Calu3 (cell line): ENCODE measurements at regions not wholly inside any gene's neighbourhood (a gene's known extent, or its start where the extent isn't known, plus 50 kb on each side); places are given as distances from the start of the nearest gene placed in this dataset.

Experiments used
- BruUV-seq: library from RNA; stranded (reverse); fragments of 400-500 nt; replicated peaks from 2 replicates; lab custom pipeline; 2021; lab: Mats Ljungman, UMichigan
- CTCF ChIA-PET: fragments of 300-600 bp; sonication (Branson Sonifier 250); formaldehyde crosslinking; loops from one replicate; lab custom pipeline; 2022; ENCODE audit warnings: antibody characterized with exemption; lab: Charles Lee
- DNase-seq: peaks from one replicate; pipeline ENCODE4 v3.0.0; 2022
- H3K27ac Mint-ChIP-seq: one replicate; pipeline ENCODE4 v1.8.0; 2022; ENCODE audit warnings: mixed read lengths; ENCODE audit not compliant: unreplicated experiment
- H3K27me3 Mint-ChIP-seq: one replicate; pipeline ENCODE4 v1.8.0; 2022; ENCODE audit warnings: mixed read lengths; ENCODE audit not compliant: unreplicated experiment
- H3K36me3 Mint-ChIP-seq: one replicate; pipeline ENCODE4 v1.8.0; 2022; ENCODE audit warnings: mild to moderate bottlenecking, moderate library complexity, mixed read lengths; ENCODE audit not compliant: insufficient read depth, unreplicated experiment
- H3K4me1 Mint-ChIP-seq: one replicate; pipeline ENCODE4 v1.8.0; 2022; ENCODE audit warnings: mild to moderate bottlenecking, low read depth, mixed read lengths; ENCODE audit not compliant: unreplicated experiment
- H3K4me3 Mint-ChIP-seq: one replicate; pipeline ENCODE4 v1.8.0; 2022; ENCODE audit warnings: mild to moderate bottlenecking, low read depth, moderate library complexity, mixed read lengths; ENCODE audit not compliant: unreplicated experiment
- H3K9me3 Mint-ChIP-seq: one replicate; pipeline ENCODE4 v1.8.0; 2022; ENCODE audit warnings: low read depth, mixed read lengths; ENCODE audit not compliant: unreplicated experiment
- intact Hi-C: fragments of 100-400 bp; cut with micrococcal nuclease; formaldehyde crosslinking; loops from one replicate; pipeline ENCODE4 v1.10.0; 2022; ENCODE audit not compliant: unreplicated experiment
- TF ChIP-seq, protein P1 (sequence below): fragments of 200-600 bp; IDR thresholded peaks from one replicate; pipeline ENCODE4 v1.8.0; 2022; ENCODE audit warnings: antibody characterized with exemption; ENCODE audit not compliant: unreplicated experiment

DNA sequence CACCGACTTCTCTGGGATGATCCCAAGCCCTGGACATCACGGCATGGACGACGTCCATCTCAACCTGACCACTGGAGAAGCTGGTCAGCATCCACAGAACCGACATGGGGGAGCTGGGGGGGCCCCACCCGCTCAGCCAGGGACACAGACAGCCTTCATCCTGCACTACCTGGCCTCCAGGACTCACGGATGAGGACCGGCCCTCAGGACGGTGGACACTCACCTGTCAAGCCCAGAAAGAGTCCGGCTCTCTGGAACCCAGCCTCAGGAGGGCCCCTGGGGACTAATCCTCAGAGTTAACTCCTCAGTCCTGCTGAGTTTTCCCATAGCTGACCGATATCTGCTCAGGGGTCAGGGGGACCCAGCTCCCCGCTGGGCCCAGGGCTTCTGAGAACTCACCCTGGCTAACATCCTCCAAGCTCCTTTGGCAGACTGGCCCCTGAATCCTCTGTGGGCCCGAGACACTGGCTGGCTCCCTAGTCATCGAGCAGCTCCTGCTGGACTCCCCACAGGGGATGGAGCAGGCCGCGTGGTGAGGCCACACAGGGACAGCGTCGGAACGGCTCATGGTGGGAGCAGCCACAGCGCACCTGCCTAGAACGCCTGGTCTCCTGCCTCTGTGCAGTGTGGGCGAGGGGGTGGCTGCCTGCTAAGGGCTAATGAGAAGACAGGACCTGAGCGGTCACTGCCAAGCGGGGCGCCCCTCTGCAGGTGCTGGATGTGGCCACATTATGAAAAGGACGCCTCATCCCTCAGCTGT, 649.2 kb downstream of the BRD1 start:
- H3K27ac Mint-ChIP-seq = no peak overlapping the region
- H3K36me3 Mint-ChIP-seq = no peaks in the 10 kb centered on the region
- H3K4me3 Mint-ChIP-seq = no peak overlapping the region
- intact Hi-C loops = no loop called here
- no TSS peak for BruUV-seq
- TF ChIP-seq, protein P1, sequence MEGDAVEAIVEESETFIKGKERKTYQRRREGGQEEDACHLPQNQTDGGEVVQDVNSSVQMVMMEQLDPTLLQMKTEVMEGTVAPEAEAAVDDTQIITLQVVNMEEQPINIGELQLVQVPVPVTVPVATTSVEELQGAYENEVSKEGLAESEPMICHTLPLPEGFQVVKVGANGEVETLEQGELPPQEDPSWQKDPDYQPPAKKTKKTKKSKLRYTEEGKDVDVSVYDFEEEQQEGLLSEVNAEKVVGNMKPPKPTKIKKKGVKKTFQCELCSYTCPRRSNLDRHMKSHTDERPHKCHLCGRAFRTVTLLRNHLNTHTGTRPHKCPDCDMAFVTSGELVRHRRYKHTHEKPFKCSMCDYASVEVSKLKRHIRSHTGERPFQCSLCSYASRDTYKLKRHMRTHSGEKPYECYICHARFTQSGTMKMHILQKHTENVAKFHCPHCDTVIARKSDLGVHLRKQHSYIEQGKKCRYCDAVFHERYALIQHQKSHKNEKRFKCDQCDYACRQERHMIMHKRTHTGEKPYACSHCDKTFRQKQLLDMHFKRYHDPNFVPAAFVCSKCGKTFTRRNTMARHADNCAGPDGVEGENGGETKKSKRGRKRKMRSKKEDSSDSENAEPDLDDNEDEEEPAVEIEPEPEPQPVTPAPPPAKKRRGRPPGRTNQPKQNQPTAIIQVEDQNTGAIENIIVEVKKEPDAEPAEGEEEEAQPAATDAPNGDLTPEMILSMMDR = no peak
- DNase-seq = no peak
- CTCF ChIA-PET = no interaction called here
- no peaks in the 10 kb centered on the region for H3K27me3 Mint-ChIP-seq
- H3K4me1 Mint-ChIP-seq = no peaks in the 10 kb centered on the region
- H3K9me3 Mint-ChIP-seq = peaks cover 12% of the 10 kb centered on the region

DNA sequence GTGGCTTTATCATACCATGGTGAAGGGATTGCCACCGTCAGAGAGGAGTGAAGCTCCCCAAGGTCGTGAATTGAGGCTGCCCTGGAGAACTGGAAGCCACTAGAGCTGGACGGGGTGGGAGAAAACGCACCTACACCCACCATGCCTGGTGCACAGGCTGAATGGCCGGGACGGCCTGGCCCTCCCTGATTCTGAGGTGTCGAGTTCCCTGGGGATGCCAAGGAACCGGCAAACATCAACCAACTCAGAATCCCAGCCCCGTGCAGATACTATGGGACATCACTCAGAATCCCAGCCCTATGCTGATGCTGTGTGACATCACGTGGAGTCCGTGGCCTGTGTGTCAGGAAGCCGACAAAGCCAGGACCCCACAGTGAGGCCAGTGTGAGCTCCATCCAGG, 650.0 kb downstream of the BRD1 start:
- no TSS peak for BruUV-seq
- Mint-ChIP-seq H3K36me3 (no peaks in the 10 kb centered on the region), H3K4me3 (no peak overlapping the region), H3K27ac (no peak overlapping the region), H3K27me3 (no peaks in the 10 kb centered on the region), H3K4me1 (no peaks in the 10 kb centered on the region), H3K9me3 (peaks cover 12% of the 10 kb centered on the region)
- TF ChIP-seq, protein P1 = no peak
- DNase-seq = no peak
- intact Hi-C loops = no loop called here
- CTCF ChIA-PET = no interaction called here

DNA sequence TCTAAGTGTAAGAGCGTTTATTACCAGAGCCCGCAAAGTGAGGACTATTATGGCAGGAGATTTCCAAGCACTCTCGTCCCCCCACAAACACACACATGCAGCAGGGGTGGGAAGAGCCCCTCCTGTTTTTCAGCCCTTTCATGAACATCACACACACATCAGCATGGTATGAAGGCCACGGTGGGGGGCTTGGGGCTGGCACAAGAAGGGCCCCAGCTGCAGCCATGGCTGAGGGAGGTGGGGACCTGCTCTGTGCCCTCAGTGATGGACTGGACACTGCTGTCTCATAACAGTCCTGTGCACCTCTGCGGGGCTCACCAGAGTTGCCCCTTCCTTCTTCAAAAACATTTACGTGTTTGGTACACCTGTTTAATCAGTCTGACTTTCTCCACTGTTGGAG, 650.7 kb downstream of the BRD1 start:
- BruUV-seq = no TSS peak
- H3K27ac Mint-ChIP-seq = no peak overlapping the region
- no peak overlapping the region for H3K4me3 Mint-ChIP-seq
- DNase-seq = no peak
- H3K4me1 Mint-ChIP-seq = no peaks in the 10 kb centered on the region
- no peaks in the 10 kb centered on the region for H3K36me3 Mint-ChIP-seq
- intact Hi-C loops = no loop called here
- peaks cover 12% of the 10 kb centered on the region for H3K9me3 Mint-ChIP-seq
- CTCF ChIA-PET = no interaction called here
- no peaks in the 10 kb centered on the region for H3K27me3 Mint-ChIP-seq
- TF ChIP-seq, protein P1 = no peak

DNA sequence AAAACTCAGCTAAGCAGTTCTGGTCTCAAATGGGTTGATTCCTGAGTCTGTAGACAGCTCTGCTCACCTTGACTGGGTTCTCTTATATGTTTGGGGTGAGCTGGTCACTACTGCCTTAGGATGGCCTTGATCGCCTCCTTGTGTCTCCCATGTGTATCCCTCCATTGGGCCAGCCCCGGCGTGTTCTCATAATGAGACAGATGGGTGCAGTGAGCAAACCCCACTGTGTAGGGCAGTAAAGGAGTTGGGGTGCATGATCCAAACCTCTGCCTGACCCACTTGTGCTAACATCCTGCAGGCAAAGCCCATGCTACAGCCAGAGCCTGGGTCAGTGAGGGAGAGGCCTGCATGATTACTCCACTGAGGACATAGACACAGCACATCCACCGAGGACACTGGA, 657.6 kb downstream of the BRD1 start:
- intact Hi-C loops = no loop called here
- no TSS peak for BruUV-seq
- CTCF ChIA-PET = no interaction called here
- TF ChIP-seq, protein P1 = no peak
- Mint-ChIP-seq H3K9me3 (peaks cover 19% of the 10 kb centered on the region), H3K27ac (no peak overlapping the region), H3K4me3 (no peak overlapping the region), H3K4me1 (no peaks in the 10 kb centered on the region), H3K36me3 (no peaks in the 10 kb centered on the region), H3K27me3 (no peaks in the 10 kb centered on the region)
- no peak for DNase-seq
